K562 (cell line): ENCODE measurements at regions not wholly inside any gene's neighbourhood (a gene's known extent, or its start where the extent isn't known, plus 50 kb on each side); places are given as distances from the start of the nearest gene placed in this dataset.
A peak's percentile ranks its signal among the peaks of the same experiment; 100 is the strongest.

Experiments
- ATAC-seq: fragments of 200-7000 bp; cut with Tn5 transposase; 3 replicates; pipeline ENCODE4 v1.9.1; 2020; ENCODE audit warnings: moderate library complexity
- BruUV-seq: library from RNA; stranded (reverse); fragments of 400-500 nt; replicated peaks from 2 replicates; lab custom pipeline; 2021; lab: Mats Ljungman, UMichigan
- CTCF ChIA-PET: fragments of 300-600 bp; formaldehyde crosslinking; extraction: SDS; loops from one replicate; lab custom pipeline; 2021; ENCODE audit warnings: low intra/inter-chr PET ratio; lab: Yijun Ruan, JAX
- POLR2A ChIA-PET: fragments of 300-600, 350-650 bp; sonication (Branson Sonifier 250); formaldehyde crosslinking; extraction: SDS; loops from one replicate; lab custom pipeline; 2021; ENCODE audit warnings: antibody characterized with exemption, inconsistent platforms; lab: Yijun Ruan, JAX
- DNase-seq, 4 experiments: peaks; one replicate each; pipeline versions ENCODE4 v3.0.0 to v3.0.0-alpha.2; 2011 to 2018; ENCODE audit warnings: low spot score in 3 of 4, mixed read lengths in 3 of 4; ENCODE audit errors: extremely low read depth in 1 of 4
- FAIRE-seq: peaks from 2 replicates; lab custom pipeline; 2011; peaks lifted over from hg19 to GRCh38; lab: Jason Lieb, UNC
- H2AFZ ChIP-seq: 2 replicates; pipeline ENCODE4 v1.6.0; 2011; ENCODE audit warnings: low read depth, low read length, control low read depth, inconsistent platforms
- H3K27ac ChIP-seq: fragments of 200-600 bp; 3 replicates; pipeline ENCODE4 v1.8.0; 2011; ENCODE audit warnings: low read depth, mild to moderate bottlenecking, control low read depth, inconsistent platforms, low read length, moderate library complexity, mixed read lengths; ENCODE audit errors: extremely low read depth
- H3K27me3 ChIP-seq, 2 experiments: fragments of 300-600 bp in 1 of 2; 2 replicates in 1 of 2; 3 replicates in 1 of 2; pipeline versions ENCODE4 v1.6.0 to v1.8.0; 2011; ENCODE audit warnings: inconsistent platforms in 2 of 2, low read length in 2 of 2, mild to moderate bottlenecking in 1 of 2, mixed read lengths in 1 of 2, moderate library complexity in 1 of 2; ENCODE audit not compliant: control insufficient read depth in 2 of 2, insufficient read depth in 2 of 2
- H3K36me3 ChIP-seq: fragments of 300-600 bp; 3 replicates; pipeline ENCODE4 v1.8.0; 2011; ENCODE audit warnings: mild to moderate bottlenecking, low read length, inconsistent platforms; ENCODE audit not compliant: control insufficient read depth, insufficient read depth
- H3K4me1 ChIP-seq, 2 experiments: fragments of 200-600 bp in 1 of 2; replicated peaks in 1 of 2; 2 replicates in 1 of 2; 3 replicates in 1 of 2; pipeline versions ENCODE4 v1.5.1 to v1.8.0; 2011; ENCODE audit warnings: inconsistent platforms in 2 of 2, low read length in 2 of 2, mild to moderate bottlenecking in 1 of 2, mixed read lengths in 1 of 2, moderate library complexity in 1 of 2; ENCODE audit not compliant: control insufficient read depth in 2 of 2, insufficient read depth in 2 of 2
- H3K4me2 ChIP-seq: 2 replicates; pipeline ENCODE4 v1.6.1; 2011; ENCODE audit warnings: low read length, control low read depth, inconsistent platforms, mixed read lengths; ENCODE audit not compliant: insufficient read depth
- H3K4me3 ChIP-seq: fragments of 200-600 bp; sonication (generic), shearing (Covaris generic); 2 replicates; pipeline ENCODE4 v1.5.1; 2016; ENCODE audit warnings: control low read depth, inconsistent platforms
- H3K79me2 ChIP-seq: fragments of 200-600 bp; 3 replicates; pipeline ENCODE4 v1.8.0; 2011; ENCODE audit warnings: low read length, inconsistent platforms; ENCODE audit not compliant: control insufficient read depth, insufficient read depth
- H3K9ac ChIP-seq, 2 experiments: 2 replicates each; pipeline versions ENCODE4 v1.6.0 to v1.6.1; 2011; ENCODE audit warnings: low read depth in 2 of 2, low read length in 2 of 2, control low read depth in 1 of 2, inconsistent platforms in 1 of 2, mild to moderate bottlenecking in 1 of 2, mixed read lengths in 1 of 2; ENCODE audit not compliant: insufficient read depth in 1 of 2
- H3K9me1 ChIP-seq: one replicate; pipeline ENCODE4 v1.6.0; 2011; ENCODE audit warnings: inconsistent platforms, mild to moderate bottlenecking, low read length, moderate library complexity; ENCODE audit not compliant: control insufficient read depth, insufficient read depth
- H3K9me3 ChIP-seq: replicated peaks from 2 replicates; pipeline ENCODE4 v1.5.1; 2011; ENCODE audit warnings: low read depth, low read length, inconsistent platforms; ENCODE audit not compliant: control insufficient read depth, insufficient read depth
- H4K20me1 ChIP-seq: replicated peaks from 2 replicates; pipeline ENCODE4 v1.6.1; 2011; ENCODE audit warnings: low read length, inconsistent platforms, mixed read lengths; ENCODE audit not compliant: control insufficient read depth, insufficient read depth
- ARID1B ChIP-seq: fragments of 450-650 bp; IDR thresholded peaks from 2 replicates; pipeline ENCODE4 v1.6.1; 2016; ENCODE audit warnings: antibody characterized with exemption, mild to moderate bottlenecking, inconsistent platforms
- CBFA2T2 ChIP-seq: fragments of 450-650 bp; conservative IDR thresholded peaks from 2 replicates; pipeline ENCODE4 v1.6.1; 2017; ENCODE audit warnings: mild to moderate bottlenecking
- DPF2 ChIP-seq: fragments of 450-650 bp; IDR thresholded peaks from 2 replicates; pipeline ENCODE4 v1.6.1; 2016
- FOXJ3 ChIP-seq: sonication (generic); formaldehyde crosslinking; IDR thresholded peaks from 2 replicates; pipeline ENCODE4 v1.4.0; 2020; ENCODE audit warnings: mild to moderate bottlenecking, missing genetic modification reagents
- NCOA2 ChIP-seq, 2 experiments: fragments of 450-650 bp; IDR thresholded peaks; 2 replicates each; pipeline ENCODE4 v1.6.1; 2018; ENCODE audit warnings: mild to moderate bottlenecking in 2 of 2, moderate library complexity in 1 of 2; ENCODE audit not compliant: partially characterized antibody in 2 of 2
- NCOR1 ChIP-seq: fragments of 450-650 bp; IDR thresholded peaks from 2 replicates; pipeline ENCODE4 v1.6.1; 2016; ENCODE audit warnings: mild to moderate bottlenecking, moderate library complexity
- NFYB ChIP-seq: IDR thresholded peaks from 2 replicates; pipeline ENCODE4 v1.6.1; 2011; ENCODE audit warnings: mild to moderate bottlenecking, moderate library complexity; ENCODE audit not compliant: insufficient read length; ENCODE audit errors: extremely low read depth
- SMARCE1 ChIP-seq: fragments of 450-650 bp; IDR thresholded peaks from 2 replicates; pipeline ENCODE4 v1.7.1; 2016; ENCODE audit warnings: mild to moderate bottlenecking
- SRSF7 ChIP-seq: fragments of 200-400 bp; formaldehyde crosslinking; optimal IDR thresholded peaks from 2 replicates; pipeline ENCODE3; 2017; ENCODE audit warnings: mild to moderate bottlenecking, low read depth, low read length
- TAL1 ChIP-seq: fragments of 450-650 bp; IDR thresholded peaks from 2 replicates; pipeline ENCODE4 v1.6.1; 2016; ENCODE audit warnings: mild to moderate bottlenecking
- TBL1XR1 ChIP-seq, 2 experiments: IDR thresholded peaks; 2 replicates each; pipeline ENCODE4 v1.6.1; 2012; ENCODE audit warnings: improper control_type of control experiment in 2 of 2, low read length in 2 of 2, mild to moderate bottlenecking in 1 of 2
- TCF3 ChIP-seq: sonication (generic); formaldehyde crosslinking; IDR thresholded peaks from 2 replicates; pipeline ENCODE4 v1.4.0; 2020; ENCODE audit warnings: mild to moderate bottlenecking, missing genetic modification reagents
- ZNF165 ChIP-seq: fragments of 250-450 bp; sonication (Bioruptor Pico); IDR thresholded peaks from 2 replicates; pipeline ENCODE4 v1.4.0; 2020; ENCODE audit warnings: borderline replicate concordance
- ZNF384 ChIP-seq: IDR thresholded peaks from 2 replicates; pipeline ENCODE4 v1.6.1; 2012; ENCODE audit warnings: low read depth, low read length, improper control_type of control experiment
- WGBS: fragments of 100-300 bp; shearing (Covaris generic); methylation state at CpG from one replicate; pipeline ENCODE4 v1.1.6; 2016; ENCODE audit warnings: low coverage, mixed read lengths; ENCODE audit not compliant: insufficient coverage; ENCODE audit errors: missing lambda C conversion rate; 5-methylcytosine and 5-hydroxymethylcytosine counted together
- in situ Hi-C: fragments of 300-500 bp; cut with MboI; formaldehyde crosslinking; loops from 4 replicates; pipeline ENCODE4 v1.15.0; 2018; ENCODE audit warnings: inconsistent platforms, mixed read lengths
- intact Hi-C: fragments of 100-400 bp; cut with micrococcal nuclease; formaldehyde crosslinking; loops from 2 replicates; pipeline ENCODE4 v1.14.2; 2022
- TF ChIP-seq, protein P1 (sequence below): fragments of 250-450 bp; sonication (Bioruptor Pico); IDR thresholded peaks from 2 replicates; pipeline ENCODE4 v1.5.0; 2021
- TF ChIP-seq, protein P2 (sequence below): fragments of 450-650 bp; IDR thresholded peaks from 2 replicates; pipeline ENCODE4 v1.6.1; 2016; ENCODE audit warnings: borderline replicate concordance
- TF ChIP-seq, protein P3 (sequence below): sonication (generic); IDR thresholded peaks from 2 replicates; pipeline ENCODE4 v1.6.1; 2016

DNA sequence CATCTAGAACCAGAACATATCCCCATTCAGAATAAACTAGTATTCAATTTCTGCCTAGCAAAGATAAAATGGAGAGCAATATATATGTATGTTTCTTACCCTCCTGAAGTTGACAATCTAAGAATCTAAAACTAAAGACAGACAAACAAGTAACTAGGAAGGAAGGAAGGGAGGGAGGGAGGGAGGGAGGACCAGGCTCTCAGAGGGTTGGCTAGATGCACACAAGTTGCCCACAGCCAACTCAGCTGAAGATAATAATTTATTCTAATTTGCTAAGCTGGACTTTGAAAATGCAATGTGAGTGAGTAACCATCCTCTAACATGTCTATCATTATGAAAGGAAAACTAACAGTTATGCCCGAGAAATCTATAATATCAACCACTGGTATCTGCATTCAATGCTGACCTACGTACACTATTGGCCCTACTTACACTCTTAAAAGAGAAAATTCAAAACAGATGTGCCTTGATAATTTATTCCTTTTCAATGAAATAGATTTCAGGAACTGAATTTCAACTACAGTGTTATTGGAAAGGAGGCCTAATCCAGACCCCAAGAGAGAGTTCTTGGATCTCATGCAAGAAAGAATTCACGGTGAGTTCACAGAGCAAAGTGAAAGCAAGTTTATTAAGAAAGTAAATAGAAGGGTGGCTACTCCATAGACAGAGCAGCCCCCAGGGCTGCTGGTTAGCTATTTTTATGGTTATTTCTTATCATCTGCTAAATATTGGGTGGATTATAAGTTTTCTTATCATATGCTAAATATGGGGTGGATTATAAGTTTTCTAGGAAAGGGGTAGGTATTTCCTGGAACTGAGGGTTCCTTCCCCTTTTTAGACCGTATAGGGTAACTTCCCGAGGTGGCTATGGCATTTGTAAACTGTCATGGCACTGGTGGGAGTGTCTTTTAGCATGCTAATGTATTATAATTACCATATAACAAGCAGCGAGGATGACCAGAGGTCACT is 288.5 kb upstream of the SLC39A10 start:
- no peaks in the 10 kb centered on the region for H3K9me1 ChIP-seq
- FAIRE-seq (peak; percentile 37), DNase-seq (peak in 2 of 4 experiments; percentile 8 to 77), ATAC-seq (peak; percentile 74)
- peak overlapping the region; percentile 78 for H2AFZ ChIP-seq
- H3K27me3 ChIP-seq = no peaks in the 10 kb centered on the region
- peaks cover 4 to 14% of the 10 kb centered on the region in 2 experiments; a peak in 3 of 5 replicates for H3K4me1 ChIP-seq
- no peaks in the 10 kb centered on the region for H3K79me2 ChIP-seq
- POLR2A ChIA-PET = no interaction called here
- peak overlapping the region in 1 of 2 experiments; percentile 15; a peak in 1 of 4 replicates for H3K9ac ChIP-seq
- H3K4me3 ChIP-seq = no peak overlapping the region; the same call in 1 of the 2 replicates
- no peaks in the 10 kb centered on the region for H3K36me3 ChIP-seq
- peak overlapping the region; percentile 52 for H3K4me2 ChIP-seq
- no peaks in the 10 kb centered on the region for H4K20me1 ChIP-seq
- WGBS = 0% methylated on average over 6 of the region's 6 CpGs
- in situ Hi-C loops = no loop called here
- H3K27ac ChIP-seq = peak overlapping the region; percentile 80
- H3K9me3 ChIP-seq = no peaks in the 10 kb centered on the region; the same call in 1 of the 2 replicates
- BruUV-seq = no TSS peak
- CTCF ChIA-PET = no interaction called here
- intact Hi-C loops = loop anchor here (2.0 kb wide), 1 partner anchor 118 kb away; no protein-coding TSS in a partner anchor
- TF ChIP-seq FOXJ3 (CRISPR knock-in tag) (no peak), CBFA2T2 (0 out of 2 replicates have a peak, but pooled peaks have one; percentile 18), ZNF384 (no peak), NCOA2 (IDR thresholded peaks at IDR 0.05; ENCODE audit: partially characterized antibody in 2 of 2) (peak in 1 of 2 experiments; percentile 25), TCF3 (CRISPR knock-in tag) (peak; percentile 46), NCOR1 (peak; percentile 44; the same call in 1 of the 2 replicates), DPF2 (peak; percentile 39; the same call in 1 of the 2 replicates), SRSF7 (no peak), SMARCE1 (peak; percentile 51; the same call in 1 of the 2 replicates), NFYB (no peak), TBL1XR1 (IDR thresholded peaks at IDR 0.05; ENCODE audit: low read length in 2 of 2) (0 out of 4 replicates have a peak, but pooled peaks of 1 of the 2 experiments have one; percentile 45), ZNF165 (CRISPR knock-in tag) (no peak), ARID1B (peak; percentile 70; the same call in 1 of the 2 replicates), TAL1 (peak; percentile 30; the same call in 1 of the 2 replicates)
- TF ChIP-seq, protein P1, sequence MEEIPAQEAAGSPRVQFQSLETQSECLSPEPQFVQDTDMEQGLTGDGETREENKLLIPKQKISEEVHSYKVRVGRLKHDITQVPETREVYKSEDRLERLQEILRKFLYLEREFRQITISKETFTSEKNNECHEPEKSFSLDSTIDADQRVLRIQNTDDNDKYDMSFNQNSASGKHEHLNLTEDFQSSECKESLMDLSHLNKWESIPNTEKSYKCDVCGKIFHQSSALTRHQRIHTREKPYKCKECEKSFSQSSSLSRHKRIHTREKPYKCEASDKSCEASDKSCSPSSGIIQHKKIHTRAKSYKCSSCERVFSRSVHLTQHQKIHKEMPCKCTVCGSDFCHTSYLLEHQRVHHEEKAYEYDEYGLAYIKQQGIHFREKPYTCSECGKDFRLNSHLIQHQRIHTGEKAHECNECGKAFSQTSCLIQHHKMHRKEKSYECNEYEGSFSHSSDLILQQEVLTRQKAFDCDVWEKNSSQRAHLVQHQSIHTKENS (CRISPR knock-in tag) = no peak
- TF ChIP-seq, protein P2, sequence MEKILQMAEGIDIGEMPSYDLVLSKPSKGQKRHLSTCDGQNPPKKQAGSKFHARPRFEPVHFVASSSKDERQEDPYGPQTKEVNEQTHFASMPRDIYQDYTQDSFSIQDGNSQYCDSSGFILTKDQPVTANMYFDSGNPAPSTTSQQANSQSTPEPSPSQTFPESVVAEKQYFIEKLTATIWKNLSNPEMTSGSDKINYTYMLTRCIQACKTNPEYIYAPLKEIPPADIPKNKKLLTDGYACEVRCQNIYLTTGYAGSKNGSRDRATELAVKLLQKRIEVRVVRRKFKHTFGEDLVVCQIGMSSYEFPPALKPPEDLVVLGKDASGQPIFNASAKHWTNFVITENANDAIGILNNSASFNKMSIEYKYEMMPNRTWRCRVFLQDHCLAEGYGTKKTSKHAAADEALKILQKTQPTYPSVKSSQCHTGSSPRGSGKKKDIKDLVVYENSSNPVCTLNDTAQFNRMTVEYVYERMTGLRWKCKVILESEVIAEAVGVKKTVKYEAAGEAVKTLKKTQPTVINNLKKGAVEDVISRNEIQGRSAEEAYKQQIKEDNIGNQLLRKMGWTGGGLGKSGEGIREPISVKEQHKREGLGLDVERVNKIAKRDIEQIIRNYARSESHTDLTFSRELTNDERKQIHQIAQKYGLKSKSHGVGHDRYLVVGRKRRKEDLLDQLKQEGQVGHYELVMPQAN = no peak
- TF ChIP-seq, protein P3, sequence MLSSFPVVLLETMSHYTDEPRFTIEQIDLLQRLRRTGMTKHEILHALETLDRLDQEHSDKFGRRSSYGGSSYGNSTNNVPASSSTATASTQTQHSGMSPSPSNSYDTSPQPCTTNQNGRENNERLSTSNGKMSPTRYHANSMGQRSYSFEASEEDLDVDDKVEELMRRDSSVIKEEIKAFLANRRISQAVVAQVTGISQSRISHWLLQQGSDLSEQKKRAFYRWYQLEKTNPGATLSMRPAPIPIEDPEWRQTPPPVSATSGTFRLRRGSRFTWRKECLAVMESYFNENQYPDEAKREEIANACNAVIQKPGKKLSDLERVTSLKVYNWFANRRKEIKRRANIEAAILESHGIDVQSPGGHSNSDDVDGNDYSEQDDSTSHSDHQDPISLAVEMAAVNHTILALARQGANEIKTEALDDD = peak; percentile 30; the same call in 1 of the 2 replicates
